GOT3 (cell line): ENCODE measurements at regions not wholly inside any gene's neighbourhood (a gene's known extent, or its start where the extent isn't known, plus 50 kb on each side); places are given as distances from the start of the nearest gene placed in this dataset.

Experiments
- DNase-seq: peaks from one replicate; lab custom pipeline; 2025; ENCODE audit warnings: mixed read lengths; lab: John Stamatoyannopoulos, UW

DNA sequence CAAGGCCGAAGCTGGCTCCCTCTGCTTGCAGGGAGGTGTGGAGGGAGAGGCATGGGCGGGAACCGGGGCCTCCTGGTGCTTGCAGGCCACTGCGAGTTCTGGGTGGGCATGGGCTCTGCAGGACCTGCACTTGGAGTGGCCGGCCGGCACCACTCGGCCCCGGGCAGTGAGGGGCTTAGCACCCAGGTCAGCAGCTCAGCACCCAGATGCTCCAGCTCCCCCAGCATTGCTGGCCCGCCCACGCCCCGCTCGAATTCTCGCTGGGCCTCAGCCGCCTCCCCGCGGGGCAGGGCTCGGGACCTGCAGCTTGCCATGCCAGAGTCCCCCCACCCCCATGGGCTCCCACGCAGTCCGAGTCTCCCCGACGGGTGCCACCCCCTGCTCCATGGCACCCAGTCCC, 176.2 kb upstream of the FAM98A start:
- DNase-seq, result no peak

GRCh38 chr2:33770023-33770422, 170.9 kb upstream of the FAM98A start:
- no peak for DNase-seq

GRCh38 chr2:33766175-33766574, 167.1 kb upstream of the FAM98A start:
- no peak for DNase-seq

DNA sequence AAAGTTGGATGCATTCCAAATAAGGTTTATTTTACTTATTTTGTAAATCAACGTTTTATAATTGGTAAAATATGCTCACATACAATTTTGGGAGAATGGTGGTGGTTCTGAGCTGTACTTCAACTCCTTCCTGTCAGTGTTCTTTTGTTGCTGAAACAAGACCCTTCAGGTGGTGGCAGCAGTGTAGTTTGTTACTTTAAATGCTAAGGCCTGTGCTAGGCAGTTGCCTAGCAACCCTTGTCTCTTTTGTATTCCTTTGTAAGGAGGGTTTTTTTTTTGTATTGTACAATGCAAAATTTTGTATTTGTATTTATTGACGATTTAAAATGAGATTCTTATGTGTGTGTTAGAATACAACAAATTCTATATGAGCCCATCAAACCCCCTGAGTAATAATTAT, 166.0 kb upstream of the FAM98A start:
- DNase-seq, result no peak

DNA sequence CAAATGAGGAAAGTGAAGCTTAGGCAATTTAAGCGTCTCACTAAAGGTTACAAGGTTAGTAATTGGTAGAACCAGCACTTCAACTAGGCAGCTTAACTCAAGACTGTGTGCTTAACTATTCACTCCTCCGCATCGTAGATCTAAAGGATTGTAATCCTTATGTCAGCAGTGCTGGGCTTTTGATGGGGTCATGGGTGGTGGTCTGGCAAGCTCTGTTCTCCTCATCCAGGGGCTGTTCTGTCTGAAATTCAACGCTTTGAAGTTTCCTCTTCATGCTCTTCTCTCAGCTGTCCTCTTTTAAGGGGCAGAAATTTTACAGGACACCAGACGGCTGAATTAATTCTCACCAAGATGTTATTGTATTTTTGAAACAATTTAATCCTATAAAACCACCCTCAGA, 165.5 kb upstream of the FAM98A start:
- no peak for DNase-seq

GRCh38 chr2:33763671-33764310, 164.7 kb upstream of the FAM98A start:
- DNase-seq, result no peak

DNA sequence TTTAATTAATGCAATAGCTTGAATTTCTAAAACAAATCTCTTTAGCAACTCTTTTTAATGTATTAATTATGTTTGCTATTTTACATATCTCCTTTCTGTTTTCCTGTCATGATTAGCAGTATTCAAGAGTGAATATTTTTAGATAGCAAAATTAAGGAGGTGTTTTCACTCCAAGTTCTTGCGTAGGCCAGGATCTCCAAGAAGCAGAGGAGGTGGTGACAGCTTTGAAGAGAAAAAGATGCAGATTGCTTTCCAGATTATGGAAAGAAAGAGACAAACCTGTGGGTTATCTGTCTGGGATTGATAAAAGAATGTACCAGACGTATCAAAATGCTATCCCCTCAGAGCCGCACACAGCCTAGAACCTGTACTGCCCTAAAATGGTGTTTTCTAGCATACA, 163.5 kb upstream of the FAM98A start:
- DNase-seq, result no peak

- DNase-seq, result no peak
Observed at GRCh38 chr2:33746208-33746800, 147.2 kb upstream of the FAM98A start.

DNA sequence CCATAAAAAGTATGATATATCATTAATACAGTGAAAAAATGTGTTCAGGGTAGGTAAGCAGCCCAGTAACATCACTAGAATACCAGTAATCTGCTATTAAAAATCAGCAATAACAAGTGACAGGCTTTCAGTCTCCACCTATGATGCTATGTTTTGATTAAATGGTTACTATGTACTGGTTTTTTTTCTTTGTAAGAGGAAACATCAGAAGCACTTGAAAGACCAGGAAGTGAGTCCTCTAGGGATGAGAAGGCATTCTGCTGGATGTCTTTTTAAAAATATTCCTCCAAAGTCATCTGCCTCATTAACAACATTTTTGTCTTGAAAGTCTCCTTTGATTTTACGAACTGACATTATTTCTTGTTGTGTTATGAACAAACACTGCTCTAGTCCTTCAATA, 136.0 kb upstream of the FAM98A start:
- DNase-seq, result no peak

GRCh38 chr2:33730804-33731203, 131.7 kb upstream of the FAM98A start:
- no peak for DNase-seq

GRCh38 chr2:33730193-33730592, 131.1 kb upstream of the FAM98A start:
- no peak for DNase-seq

DNA sequence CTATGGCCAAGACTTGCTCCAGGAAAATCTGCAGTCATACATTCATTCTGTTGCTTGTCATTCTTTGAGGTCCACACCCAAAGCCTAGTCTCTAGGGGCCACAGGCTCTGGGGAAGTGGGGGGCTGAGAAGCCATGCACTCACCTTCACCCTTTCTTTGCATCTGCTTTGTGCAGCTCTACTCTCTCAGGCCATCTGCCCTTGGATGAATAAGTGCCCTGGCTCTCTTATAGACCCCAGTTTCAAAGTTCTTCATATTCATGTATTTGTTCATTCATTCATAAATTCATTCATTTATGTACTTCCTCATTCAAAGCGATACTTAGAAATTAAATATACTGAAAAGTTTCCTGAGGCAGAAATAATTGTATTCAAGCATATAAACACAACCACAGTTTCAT, 130.3 kb upstream of the FAM98A start:
- DNase-seq, result no peak

GRCh38 chr2:33728106-33728505, 129.0 kb upstream of the FAM98A start:
- DNase-seq, result no peak

- DNase-seq, result no peak
Observed at GRCh38 chr2:33727361-33728032, 128.4 kb upstream of the FAM98A start.

DNA sequence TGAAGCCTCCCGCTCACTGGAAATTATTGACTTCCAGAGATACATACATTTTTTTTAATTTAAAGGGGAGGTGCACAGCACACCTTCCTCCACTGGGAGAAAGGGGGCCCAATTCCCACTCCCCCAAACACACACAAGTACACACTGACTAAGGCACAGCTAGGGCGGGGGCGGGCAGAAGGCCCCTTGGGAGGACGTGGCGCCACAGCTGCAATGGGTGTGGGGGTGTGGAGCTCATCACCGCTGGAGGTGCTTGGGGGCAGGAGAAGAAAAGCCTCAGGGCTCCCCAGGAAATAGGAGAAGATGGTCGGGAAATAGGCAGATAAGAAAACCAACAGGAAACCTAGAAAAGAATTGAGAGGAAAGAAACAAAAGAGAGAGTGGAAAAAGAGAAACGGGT, 127.3 kb upstream of the FAM98A start:
- no peak for DNase-seq

GRCh38 chr2:33723329-33723728, 124.2 kb upstream of the FAM98A start:
- no peak for DNase-seq

DNA sequence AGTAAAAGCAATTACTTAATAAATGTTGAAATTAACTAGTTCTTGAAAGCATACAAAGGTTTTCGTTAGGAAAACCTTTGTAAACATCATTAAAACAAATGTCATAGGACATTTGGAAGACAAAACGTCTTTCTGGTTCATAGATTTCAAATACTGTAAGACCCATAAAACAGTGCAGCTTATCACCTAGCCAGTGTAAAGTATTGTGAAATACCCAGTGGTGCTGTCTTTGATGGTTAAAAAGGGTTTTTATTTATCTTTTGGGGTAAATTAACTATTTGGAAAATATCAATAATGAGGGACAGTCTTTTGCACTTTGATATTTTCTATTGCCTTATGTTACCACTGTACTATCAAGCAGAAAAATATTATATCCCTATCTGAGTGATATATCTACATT, 120.0 kb upstream of the FAM98A start:
- DNase-seq, result no peak

GRCh38 chr2:33712674-33713073, 113.6 kb upstream of the FAM98A start:
- DNase-seq, result no peak

DNA sequence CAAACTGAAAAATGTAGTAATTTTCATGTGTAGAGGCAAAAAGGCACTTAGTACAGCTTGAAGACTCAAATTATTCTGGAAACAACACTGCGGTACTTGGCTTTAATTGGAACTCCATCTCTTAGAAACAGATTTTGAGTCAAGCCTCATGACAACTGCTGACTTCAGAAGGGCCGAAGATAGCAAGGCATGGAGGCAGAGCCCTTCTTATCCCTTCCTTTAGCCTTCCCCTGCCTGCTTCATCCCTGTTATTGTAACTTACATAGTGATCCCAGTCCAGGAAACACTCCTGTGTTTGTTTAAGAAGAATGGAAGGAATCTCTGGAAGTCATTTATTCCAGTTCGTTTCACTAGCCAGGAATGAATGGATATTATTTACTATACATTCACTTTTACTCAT, 110.9 kb upstream of the FAM98A start:
- DNase-seq, result no peak

DNA sequence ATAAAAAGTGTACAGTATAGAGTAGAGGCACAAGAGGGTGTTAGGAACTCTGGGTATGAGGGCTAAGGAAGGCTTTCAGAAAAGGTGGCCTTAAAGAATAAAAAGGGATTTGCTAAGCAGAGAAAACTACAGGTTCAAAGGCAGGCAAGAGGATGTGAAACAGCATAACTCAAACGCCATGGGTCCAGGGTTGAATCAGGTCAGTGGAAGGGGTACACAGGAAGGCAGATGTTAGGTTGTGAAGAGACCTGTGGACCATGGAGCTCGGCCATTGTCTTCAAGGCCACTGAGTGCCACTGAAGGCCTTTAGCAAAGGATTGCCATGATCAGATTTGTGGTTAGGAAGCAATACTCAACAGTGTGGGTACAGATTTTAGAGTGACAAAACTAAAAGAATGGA, 108.2 kb upstream of the FAM98A start:
- DNase-seq, result no peak

- no peak for DNase-seq
Observed at GRCh38 chr2:33706410-33706809, 107.3 kb upstream of the FAM98A start.

DNA sequence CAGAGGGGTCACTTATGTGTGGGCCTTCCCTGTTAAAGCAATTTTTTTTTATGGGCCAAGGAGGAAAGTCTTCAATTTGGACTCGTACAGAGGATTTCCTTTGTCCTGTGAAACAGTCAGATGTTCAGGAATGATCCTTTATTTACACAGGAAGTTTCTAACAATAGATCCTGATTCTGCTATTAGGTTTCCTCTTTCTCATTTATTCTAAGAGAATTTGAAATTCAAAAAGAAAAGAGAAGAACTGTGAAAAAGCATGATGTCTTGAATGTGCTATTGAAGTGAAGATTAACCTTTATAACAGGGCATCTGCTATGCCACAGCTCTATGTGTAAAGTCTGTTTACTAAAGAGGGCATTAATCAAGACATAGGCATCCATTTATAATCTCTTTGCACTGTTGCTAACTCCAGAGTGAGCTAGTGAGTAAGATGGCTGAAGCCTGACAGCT, 105.3 kb upstream of the FAM98A start:
- no peak for DNase-seq

GRCh38 chr2:33696234-33696633, 97.1 kb upstream of the FAM98A start:
- DNase-seq, result no peak

GRCh38 chr2:33694904-33695303, 95.8 kb upstream of the FAM98A start:
- no peak for DNase-seq
